ES-I3 (cell line): ENCODE measurements at regions not wholly inside any gene's neighbourhood (a gene's known extent, or its start where the extent isn't known, plus 50 kb on each side); places are given as distances from the start of the nearest gene placed in this dataset.

Experiments
- H3K36me3 ChIP-seq: 2 replicates; pipeline ENCODE4 v1.6.1; 2013; ENCODE audit warnings: mild to moderate bottlenecking, low read length, control low read depth, moderate library complexity; ENCODE audit not compliant: insufficient read depth
- H3K4me1 ChIP-seq: 2 replicates; pipeline ENCODE4 v1.6.1; 2013; ENCODE audit warnings: mild to moderate bottlenecking, control low read depth, low read length; ENCODE audit not compliant: insufficient read depth
- H3K9ac ChIP-seq: 2 replicates; pipeline ENCODE4 v1.6.1; 2013; ENCODE audit warnings: low read depth, mild to moderate bottlenecking, low read length, moderate library complexity
- H3K9me3 ChIP-seq: 2 replicates; pipeline ENCODE4 v1.6.1; 2013; ENCODE audit warnings: mild to moderate bottlenecking, low read length, moderate library complexity; ENCODE audit not compliant: control insufficient read depth, insufficient read depth

DNA sequence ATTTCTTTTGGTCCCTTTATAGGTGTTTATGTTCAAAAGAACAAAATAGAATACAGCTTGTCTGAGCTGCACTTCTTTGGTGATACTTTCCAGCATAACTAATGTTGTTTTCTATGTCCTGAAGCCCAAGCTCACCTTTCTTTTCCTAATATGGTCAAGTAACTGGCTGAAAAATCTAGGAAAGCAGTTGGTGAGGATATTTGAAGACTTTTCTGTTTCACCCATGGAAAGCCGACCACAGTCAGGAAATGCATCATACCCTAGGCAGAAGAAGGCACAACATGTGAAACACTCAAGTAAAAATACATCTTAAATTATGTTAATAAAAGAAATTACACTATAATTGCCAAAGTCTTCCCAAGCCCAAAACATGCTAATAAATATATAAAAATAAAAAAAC, 337.0 kb downstream of the PDGFC start:
- H3K9me3 ChIP-seq = 0 out of 2 replicates have a peak, but pooled peaks cover 2% of the 10 kb centered on the region
- H3K36me3 ChIP-seq = no peaks in the 10 kb centered on the region
- no peak overlapping the region for H3K9ac ChIP-seq
- H3K4me1 ChIP-seq = peaks cover 13% of the 10 kb centered on the region; the same call in 1 of the 2 replicates

DNA sequence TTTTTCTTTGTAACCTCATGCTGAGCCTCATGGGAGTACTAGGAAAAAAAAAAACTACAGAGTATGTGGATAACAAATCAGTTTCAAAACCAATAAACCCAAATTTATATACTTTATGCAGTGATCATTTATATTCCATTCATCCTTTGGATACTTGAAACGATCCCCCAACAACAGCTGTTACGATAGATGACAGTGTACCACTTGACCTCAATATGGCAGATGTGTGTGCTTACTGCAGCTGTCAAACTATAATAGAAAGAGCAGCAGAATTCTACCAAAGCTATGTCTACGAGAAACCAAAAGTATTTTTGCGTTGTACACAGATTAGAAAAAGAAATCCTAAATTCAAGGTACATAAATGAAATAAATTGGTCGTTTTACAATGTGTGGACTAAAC, 337.8 kb downstream of the PDGFC start:
- no peak overlapping the region for H3K9ac ChIP-seq

DNA sequence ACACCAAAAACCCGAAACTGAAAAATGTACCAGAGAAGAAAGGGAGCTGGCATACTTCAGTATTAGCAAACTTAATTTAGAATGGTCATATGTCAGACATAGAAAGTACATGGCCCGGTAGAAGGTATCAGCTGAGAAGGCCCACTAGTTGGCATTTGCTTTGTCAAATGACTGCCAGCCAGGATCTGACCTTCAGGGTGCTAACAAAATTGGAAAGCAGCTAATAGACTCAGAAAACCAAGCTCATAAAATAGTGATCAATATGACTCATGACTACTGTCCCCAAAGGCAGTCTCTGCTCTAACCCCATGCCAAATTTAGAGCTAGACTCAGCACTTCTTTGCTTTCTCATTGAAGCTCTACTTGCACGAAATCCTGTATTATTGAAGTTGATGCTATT, 342.7 kb downstream of the PDGFC start:
- H3K9me3 ChIP-seq = peaks cover 17% of the 10 kb centered on the region; the same call in 1 of the 2 replicates
- no peaks in the 10 kb centered on the region for H3K36me3 ChIP-seq
- H3K9ac ChIP-seq = no peak overlapping the region
- H3K4me1 ChIP-seq = no peaks in the 10 kb centered on the region

More for the DNA sequence above, 337.8 kb downstream of the PDGFC start:
- peaks cover 13% of the 10 kb centered on the region; the same call in 1 of the 2 replicates for H3K4me1 ChIP-seq
- H3K36me3 ChIP-seq = no peaks in the 10 kb centered on the region
- H3K9me3 ChIP-seq = peaks cover 10% of the 10 kb centered on the region; the same call in 1 of the 2 replicates

DNA sequence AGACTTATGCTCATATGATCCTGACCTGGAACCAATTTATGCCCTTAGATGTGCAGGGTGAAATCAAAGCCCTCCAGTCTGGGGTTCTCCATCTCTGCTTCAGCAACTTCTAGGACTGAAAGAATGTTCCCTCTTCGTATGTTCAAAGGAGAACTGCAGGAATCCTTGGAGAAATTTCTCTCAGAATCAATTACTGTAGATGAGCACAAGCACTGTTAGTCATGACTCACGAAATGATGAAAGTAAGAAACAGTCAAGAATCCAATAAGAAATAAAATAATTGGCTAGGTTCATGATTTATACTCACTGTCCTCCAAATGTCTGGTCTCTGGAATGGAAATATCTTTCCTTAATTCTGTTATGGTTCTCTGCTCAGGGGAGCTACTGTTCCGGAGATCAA, 348.2 kb downstream of the PDGFC start:
- Histone ChIP-seq H3K9ac (no peak overlapping the region), H3K36me3 (no peaks in the 10 kb centered on the region), H3K4me1 (no peaks in the 10 kb centered on the region), H3K9me3 (peaks cover 5% of the 10 kb centered on the region; the same call in 1 of the 2 replicates)

DNA sequence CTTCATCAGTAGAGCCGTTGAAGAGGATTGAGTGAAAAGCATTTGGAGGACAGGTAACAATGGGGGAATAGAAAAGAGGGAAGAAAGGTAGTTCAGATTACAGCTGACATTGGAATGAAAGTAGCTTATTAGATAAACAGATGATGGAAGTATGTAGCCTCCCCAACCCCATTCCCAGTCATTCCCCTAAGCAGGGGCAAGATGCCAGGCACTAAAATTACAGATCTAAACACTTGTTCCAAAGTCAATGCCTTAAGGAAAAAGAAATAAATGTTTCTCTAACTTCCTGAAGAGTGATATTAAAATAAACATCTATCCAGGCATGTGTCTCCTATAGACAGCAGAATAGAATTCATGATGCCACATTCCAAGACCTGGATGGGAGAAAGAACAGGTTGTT, 350.8 kb downstream of the PDGFC start:
- Histone ChIP-seq H3K9ac (no peak overlapping the region), H3K9me3 (no peaks in the 10 kb centered on the region), H3K36me3 (no peaks in the 10 kb centered on the region), H3K4me1 (no peaks in the 10 kb centered on the region)

DNA sequence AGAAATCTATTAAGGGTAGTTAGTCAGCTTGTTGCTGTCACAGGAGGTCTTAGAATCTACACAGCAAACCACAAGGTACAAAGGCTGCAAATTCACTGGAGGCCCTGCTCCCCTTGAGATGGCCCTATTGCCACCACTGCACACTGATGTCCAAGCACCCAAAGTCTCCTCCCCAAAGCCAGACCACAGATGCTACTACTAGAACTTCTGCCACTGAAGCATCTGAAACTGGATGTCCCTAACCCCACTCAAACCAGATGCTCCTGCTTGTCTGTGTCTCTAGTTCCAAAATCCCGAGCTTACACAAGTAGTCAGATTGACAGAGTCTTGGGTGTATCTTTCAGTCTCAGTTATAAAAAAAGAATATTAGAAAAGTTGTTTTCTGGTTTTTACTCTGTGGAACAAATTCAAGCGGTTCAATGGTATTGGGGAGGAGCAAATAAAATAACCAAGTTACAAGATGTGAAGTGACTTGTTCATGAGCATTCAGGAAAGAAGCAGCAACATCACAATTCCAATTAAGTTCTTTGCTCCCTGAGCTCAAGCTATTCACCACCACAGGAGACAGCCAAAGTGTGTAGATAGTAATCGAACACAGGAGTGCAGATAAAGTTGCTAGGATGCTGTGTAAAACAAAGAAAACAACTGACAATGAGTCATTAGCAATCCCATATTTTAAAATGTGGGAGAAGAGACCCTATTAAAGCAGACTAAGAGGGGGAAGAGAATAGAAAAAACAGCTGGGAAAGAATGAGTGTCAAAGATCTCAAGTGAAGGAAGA, 352.3 kb downstream of the PDGFC start:
- no peaks in the 10 kb centered on the region for H3K9me3 ChIP-seq
- no peak overlapping the region for H3K9ac ChIP-seq
- H3K36me3 ChIP-seq = no peaks in the 10 kb centered on the region
- H3K4me1 ChIP-seq = peaks cover 4% of the 10 kb centered on the region; the same call in 1 of the 2 replicates

DNA sequence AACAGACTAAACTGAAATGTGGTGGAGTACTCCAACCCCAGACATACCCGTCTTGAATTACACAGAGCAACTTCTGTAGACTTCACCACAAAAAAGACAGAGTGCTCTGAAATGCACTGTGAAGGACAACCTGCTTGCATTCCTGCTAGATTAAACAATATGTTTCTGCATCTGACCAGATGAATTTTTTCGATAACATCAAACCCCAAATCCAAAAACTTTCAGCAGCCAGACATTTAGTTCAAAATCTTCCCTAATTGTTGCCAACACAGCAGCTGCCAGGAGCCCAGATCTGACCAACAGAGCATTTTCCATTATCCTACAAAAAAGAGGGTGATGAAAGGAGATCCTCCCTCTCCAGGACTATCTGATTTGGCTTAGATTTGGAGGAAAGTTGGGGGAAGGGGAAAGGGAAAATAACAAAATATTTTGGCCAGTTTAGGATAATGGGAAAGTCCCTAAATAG, 356.5 kb downstream of the PDGFC start:
- Histone ChIP-seq H3K9me3 (no peaks in the 10 kb centered on the region), H3K9ac (no peak overlapping the region), H3K36me3 (no peaks in the 10 kb centered on the region), H3K4me1 (peaks cover 4% of the 10 kb centered on the region; the same call in 1 of the 2 replicates)

DNA sequence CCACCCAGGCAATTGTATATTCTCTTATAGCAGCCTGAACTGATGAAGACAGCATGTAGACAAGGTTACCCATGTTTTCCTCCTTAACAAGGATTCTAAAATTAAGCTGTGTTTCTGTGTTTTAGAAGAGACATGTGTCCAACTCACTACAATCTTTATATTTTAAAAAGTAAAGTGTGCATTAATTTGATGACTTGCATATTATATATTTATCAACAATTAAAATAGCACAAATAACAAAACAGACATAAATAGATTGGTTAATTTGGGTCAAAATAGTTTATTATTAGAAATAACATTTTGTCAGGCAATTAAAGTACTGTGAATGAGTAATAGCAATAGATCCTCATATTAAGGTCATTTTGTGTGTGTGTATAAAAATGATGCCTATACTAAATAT, 357.1 kb downstream of the PDGFC start:
- Histone ChIP-seq H3K4me1 (peaks cover 4% of the 10 kb centered on the region; the same call in 1 of the 2 replicates), H3K9me3 (no peaks in the 10 kb centered on the region), H3K9ac (no peak overlapping the region), H3K36me3 (no peaks in the 10 kb centered on the region)

DNA sequence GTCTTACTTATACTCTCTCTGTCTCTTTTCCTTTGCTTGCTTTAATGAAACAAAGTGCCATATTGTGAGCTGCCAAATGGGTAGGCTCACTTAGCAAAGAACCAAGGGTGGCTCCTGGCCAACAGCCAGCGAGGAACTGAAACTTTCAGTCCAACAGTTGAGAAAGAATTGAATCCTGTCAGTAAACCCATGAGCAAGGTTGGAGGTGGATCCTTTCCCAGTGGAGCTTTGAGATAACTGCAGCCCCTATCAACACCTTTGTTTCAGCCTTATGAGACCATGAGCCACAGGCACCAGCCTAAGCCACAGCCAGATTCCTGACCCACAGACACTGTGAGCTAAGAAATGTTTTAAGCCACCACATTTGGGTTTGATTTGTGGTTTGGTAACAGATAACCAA, 362.2 kb downstream of the PDGFC start:
- no peaks in the 10 kb centered on the region for H3K9me3 ChIP-seq
- no peaks in the 10 kb centered on the region for H3K36me3 ChIP-seq
- no peaks in the 10 kb centered on the region for H3K4me1 ChIP-seq
- H3K9ac ChIP-seq = no peak overlapping the region

DNA sequence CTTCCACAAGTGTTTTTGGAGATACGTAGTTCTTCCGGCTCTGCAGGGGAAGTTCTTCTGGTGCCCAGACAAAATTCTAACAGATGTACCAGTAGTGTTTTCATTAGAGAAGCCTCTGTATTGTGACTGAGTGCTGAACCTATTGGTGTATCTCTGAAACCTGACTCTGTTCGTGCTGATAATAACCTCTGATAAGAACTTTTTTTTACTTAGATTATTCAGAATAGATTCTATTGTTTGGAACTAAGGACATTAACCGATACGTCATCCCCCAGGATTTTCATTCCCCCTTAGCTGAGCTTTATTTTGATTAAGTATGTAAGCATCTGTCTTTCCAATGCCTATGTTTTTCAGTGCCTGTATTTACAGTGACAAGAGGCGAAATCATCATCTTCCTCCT, 362.9 kb downstream of the PDGFC start:
- no peaks in the 10 kb centered on the region for H3K36me3 ChIP-seq
- H3K9me3 ChIP-seq = no peaks in the 10 kb centered on the region
- no peak overlapping the region for H3K9ac ChIP-seq
- H3K4me1 ChIP-seq = no peaks in the 10 kb centered on the region

DNA sequence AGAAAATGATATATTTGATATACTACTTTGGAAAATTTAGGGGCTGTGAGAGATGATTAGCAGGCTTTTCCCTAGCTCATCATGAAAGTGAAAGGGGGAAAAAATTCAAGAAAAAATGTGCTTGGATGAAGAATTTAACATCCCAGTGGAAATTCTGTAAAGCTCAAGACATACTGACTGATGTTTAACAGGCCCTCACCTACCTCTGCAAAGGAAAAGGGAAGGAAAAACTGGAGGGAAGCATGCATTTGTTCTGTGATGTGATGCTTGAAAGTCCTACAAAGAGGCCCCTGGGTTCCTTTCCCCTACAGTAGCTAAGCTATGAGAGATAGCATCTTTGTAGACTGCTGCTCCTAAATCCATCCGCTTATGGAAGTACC, 364.1 kb downstream of the PDGFC start:
- Histone ChIP-seq H3K36me3 (no peaks in the 10 kb centered on the region), H3K4me1 (no peaks in the 10 kb centered on the region), H3K9me3 (no peaks in the 10 kb centered on the region), H3K9ac (no peak overlapping the region)

DNA sequence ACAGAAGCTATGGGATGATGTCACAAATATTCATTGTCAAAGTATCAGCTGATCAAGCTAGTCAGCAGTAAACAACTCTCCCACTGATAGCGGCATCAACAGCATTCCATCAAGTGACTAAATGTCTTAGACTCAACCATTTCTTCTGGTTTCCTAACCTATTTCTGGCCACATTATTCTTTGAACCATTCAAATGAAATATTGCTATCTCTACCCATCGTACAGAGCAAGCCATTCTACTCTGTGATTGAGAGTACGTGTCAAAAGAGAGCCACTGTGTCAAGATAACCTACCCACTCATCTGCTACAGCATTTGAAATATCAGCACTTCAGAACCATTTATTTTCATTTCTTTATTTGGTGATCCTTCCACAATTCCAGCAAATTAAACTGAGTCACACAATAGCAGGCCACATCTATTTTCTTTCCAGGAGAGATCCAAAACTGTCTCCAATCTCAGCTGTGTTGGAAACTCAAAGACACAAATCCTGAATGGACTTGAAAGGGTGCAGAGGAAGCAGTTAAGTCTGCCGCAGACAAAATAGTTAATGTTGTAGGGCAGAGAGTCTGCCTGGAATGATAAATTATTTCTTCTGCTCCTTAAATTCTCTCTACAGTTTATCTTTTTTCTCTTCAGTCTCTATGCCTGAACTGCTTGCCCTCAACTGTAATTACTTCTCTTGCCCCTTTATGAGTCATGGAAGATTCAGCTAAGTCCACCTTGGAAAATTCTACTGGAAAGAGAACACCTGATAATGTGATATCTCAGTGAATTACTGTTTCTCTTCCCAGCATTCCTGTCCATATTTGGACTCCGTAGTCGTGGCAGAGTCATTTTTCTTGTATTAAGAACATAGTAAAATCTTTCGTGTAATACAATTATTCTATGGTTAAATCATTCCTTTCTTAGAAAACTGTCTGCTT, 364.8 kb downstream of the PDGFC start:
- no peaks in the 10 kb centered on the region for H3K4me1 ChIP-seq
- H3K9ac ChIP-seq = no peak overlapping the region
- H3K9me3 ChIP-seq = no peaks in the 10 kb centered on the region
- no peaks in the 10 kb centered on the region for H3K36me3 ChIP-seq

DNA sequence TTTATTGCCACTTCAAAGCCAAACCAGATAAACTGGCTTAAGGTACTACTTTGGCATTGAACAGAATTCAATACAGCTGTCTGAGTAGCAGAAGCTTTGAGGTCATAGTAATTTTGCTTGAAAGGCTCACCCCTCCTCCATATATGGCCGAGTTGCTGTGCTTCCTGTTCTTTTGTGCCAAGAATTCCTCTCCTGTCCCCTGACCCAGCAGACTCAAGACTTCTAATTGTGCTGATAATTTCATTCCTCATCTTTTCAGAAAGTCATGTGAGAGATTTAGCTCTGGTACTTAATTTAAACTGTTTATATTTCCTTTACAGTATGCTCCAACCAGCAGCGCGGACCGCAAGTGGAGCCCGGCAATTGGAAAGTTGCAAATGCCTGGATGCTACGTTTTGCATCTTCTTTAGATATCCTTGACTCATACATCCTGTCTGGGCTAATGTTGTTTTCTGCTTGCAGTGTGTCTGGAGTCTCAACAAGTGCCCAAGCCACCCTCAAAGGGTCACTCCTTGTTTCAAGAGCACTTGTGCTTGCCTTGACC, 373.4 kb downstream of the PDGFC start:
- Histone ChIP-seq H3K9me3 (no peaks in the 10 kb centered on the region), H3K4me1 (peaks cover 3% of the 10 kb centered on the region; the same call in 1 of the 2 replicates), H3K9ac (no peak overlapping the region), H3K36me3 (no peaks in the 10 kb centered on the region)

DNA sequence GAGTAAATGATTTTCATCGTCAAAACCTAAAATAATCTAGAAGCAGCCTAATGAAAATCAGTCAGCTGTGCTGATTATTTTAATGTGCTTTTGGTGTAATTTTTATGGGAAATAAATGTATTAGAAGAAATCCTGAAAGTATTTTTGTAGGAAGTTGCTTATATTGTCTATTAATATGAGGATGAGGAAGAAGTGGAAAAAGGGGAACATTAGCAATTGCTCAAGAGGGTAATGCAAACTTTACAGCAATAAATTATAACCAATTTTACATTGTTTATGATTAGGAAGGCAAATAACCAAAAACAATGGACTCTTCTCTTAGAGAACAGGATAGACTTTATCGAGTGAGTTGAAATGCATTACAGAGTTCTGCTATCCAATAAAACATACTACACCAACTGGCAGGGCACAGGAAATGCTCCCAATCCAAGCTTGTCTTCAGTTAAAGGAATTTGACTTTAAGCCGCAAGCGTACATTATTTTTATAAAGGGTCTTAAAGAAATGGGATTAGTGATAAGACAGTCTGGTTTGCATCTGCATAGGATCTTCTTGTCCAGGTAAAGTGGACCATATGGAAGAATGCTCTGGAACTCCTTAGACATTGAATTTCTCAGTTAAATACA, 374.8 kb downstream of the PDGFC start:
- Histone ChIP-seq H3K9ac (no peak overlapping the region), H3K4me1 (peaks cover 3% of the 10 kb centered on the region; the same call in 1 of the 2 replicates), H3K36me3 (no peaks in the 10 kb centered on the region), H3K9me3 (no peaks in the 10 kb centered on the region)
